Tibial nerve (tissue), 4 donors: ENCODE measurements at regions not wholly inside any gene's neighbourhood (a gene's known extent, or its start where the extent isn't known, plus 50 kb on each side); places are given as distances from the start of the nearest gene placed in this dataset.

Experiments
- EP300 ChIP-seq, 2 donors: sonication (generic); formaldehyde crosslinking; IDR thresholded peaks; one replicate each; pipeline ENCODE4 v1.6.1; 2017; ENCODE audit warnings: antibody characterized with exemption in 2 of 2, mild to moderate bottlenecking in 1 of 2
- TF ChIP-seq, protein P1 (sequence below), 5 experiments: fragments of 200-600 bp in 3 of 5; fragments of 450-650 bp in 2 of 5; sonication (generic) in 3 of 5; IDR thresholded peaks; one replicate each; pipeline ENCODE4 v1.5.1; 2016 to 2019; ENCODE audit warnings: antibody characterized with exemption in 5 of 5, mild to moderate bottlenecking in 3 of 5, moderate library complexity in 2 of 5

DNA sequence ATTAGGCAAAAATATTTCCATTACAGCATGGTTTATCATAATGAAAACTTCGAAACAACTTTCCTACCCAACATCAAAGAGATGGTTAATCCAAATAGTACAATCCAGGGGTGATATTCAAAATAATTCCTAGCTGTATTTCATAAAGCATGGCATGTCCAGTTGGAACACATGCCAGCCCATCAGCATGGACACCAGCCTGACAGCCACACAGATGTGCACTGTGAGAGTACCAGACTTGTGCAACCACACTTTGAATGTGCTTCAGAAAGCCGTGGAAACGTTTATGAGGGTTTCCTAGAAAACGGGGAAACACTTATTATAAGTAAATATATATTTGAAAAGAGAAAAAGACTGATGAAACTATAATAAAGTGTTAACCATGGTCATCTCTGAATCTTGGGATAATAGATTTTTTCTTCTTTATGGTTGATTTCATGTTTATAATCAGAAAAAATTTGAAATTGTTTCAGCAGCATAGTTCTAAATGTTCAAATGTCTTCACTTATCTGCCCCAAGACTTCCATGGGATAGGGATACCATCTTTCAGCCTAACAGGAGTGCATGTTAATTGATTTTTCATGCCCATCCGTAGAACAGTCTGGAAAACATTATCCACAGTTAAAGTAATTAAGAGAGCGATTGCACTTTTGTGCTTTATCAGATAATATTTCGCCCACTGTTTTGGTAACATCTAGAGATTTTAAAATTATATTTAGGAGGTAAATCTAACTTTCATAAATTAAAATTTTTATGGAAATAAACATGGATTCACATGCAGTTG, 242.6 kb upstream of the IRS2 start:
- TF ChIP-seq, protein P1, sequence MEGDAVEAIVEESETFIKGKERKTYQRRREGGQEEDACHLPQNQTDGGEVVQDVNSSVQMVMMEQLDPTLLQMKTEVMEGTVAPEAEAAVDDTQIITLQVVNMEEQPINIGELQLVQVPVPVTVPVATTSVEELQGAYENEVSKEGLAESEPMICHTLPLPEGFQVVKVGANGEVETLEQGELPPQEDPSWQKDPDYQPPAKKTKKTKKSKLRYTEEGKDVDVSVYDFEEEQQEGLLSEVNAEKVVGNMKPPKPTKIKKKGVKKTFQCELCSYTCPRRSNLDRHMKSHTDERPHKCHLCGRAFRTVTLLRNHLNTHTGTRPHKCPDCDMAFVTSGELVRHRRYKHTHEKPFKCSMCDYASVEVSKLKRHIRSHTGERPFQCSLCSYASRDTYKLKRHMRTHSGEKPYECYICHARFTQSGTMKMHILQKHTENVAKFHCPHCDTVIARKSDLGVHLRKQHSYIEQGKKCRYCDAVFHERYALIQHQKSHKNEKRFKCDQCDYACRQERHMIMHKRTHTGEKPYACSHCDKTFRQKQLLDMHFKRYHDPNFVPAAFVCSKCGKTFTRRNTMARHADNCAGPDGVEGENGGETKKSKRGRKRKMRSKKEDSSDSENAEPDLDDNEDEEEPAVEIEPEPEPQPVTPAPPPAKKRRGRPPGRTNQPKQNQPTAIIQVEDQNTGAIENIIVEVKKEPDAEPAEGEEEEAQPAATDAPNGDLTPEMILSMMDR (IDR thresholded peaks at IDR 0.05) = no peak
- TF ChIP-seq EP300 (IDR thresholded peaks at IDR 0.05) = no peak
